ENCODE measurements at regions not wholly inside any gene's neighbourhood (a gene's known extent, or its start where the extent isn't known, plus 50 kb on each side); places are given as distances from the start of the nearest gene placed in this dataset.

- no peak for TF ChIP-seq REST (IDR thresholded peaks at IDR 0.05; ENCODE audit: low read depth)
- TF ChIP-seq POLR2A (IDR thresholded peaks at IDR 0.05; ENCODE audit: borderline replicate concordance, extremely low read depth, insufficient read depth, insufficient read length): no peak
- TF ChIP-seq JUND (IDR thresholded peaks at IDR 0.05): no peak
- TF ChIP-seq CEBPB (IDR thresholded peaks at IDR 0.05; ENCODE audit: low read depth): no peak
- no peak for TF ChIP-seq ZFX (IDR thresholded peaks at IDR 0.05)
- no peak for TF ChIP-seq CTCF (IDR thresholded peaks at IDR 0.05 in 2 of 3, conservative IDR thresholded peaks at IDR 0.05 in 1 of 3; ENCODE audit: borderline replicate concordance in 1 of 3, insufficient read depth in 1 of 3, low read depth in 2 of 3, low read length in 2 of 3)
- no peak for TF ChIP-seq SRF (IDR thresholded peaks at IDR 0.05; ENCODE audit: low read depth)
- no peak for TF ChIP-seq TCF7L2 (IDR thresholded peaks at IDR 0.05; ENCODE audit: borderline replicate concordance, extremely low read depth, insufficient read depth, insufficient read length)
- no peak for TF ChIP-seq POLR2AphosphoS5 (IDR thresholded peaks at IDR 0.05; ENCODE audit: low read depth, low read length)
- TF ChIP-seq MAX (IDR thresholded peaks at IDR 0.05): no peak
- TF ChIP-seq ZNF274 (IDR thresholded peaks at IDR 0.05; ENCODE audit: low read depth, low read length): no peak
- TF ChIP-seq YY1 (IDR thresholded peaks at IDR 0.05; ENCODE audit: extremely low read depth, insufficient replicate concordance, low read depth, low read length): no peak
Measured at GRCh38 chr15:46670258-46670657, 1035.4 kb downstream of the SQOR start (continued).

Measured in HCT116 (cell line).